NCI-H510A (cell line): ENCODE measurements at regions not wholly inside any gene's neighbourhood (a gene's known extent, or its start where the extent isn't known, plus 50 kb on each side); places are given as distances from the start of the nearest gene placed in this dataset.
"Not testable (repeated sequence)": the region's sequence is repeated elsewhere in the genome, so short reads cannot be mapped to it uniquely, and the experiment has no call there.

ENCODE experiments used
- DNase-seq: peaks from one replicate; lab custom pipeline; 2025; lab: John Stamatoyannopoulos, UW

DNA sequence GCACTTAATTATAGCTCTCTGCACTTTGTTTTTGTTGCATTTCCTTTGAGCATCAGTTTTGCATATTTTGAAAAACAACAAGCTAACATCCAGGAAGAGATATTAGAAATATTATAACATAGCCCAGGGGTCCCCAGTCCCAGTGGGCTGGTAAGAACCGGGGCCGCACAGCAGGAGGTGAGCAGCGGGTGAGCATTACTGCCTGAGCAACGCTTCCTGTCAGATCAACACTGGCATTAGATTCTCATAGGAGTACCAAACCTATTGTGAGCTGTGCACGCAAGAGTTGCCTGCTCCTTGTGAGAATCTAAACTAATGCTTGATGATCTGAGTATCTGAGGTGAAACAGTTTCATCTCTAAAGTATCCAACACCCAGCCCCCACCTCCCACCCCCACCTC is 675.9 kb upstream of the ZNF608 start:
- no peak for DNase-seq

DNA sequence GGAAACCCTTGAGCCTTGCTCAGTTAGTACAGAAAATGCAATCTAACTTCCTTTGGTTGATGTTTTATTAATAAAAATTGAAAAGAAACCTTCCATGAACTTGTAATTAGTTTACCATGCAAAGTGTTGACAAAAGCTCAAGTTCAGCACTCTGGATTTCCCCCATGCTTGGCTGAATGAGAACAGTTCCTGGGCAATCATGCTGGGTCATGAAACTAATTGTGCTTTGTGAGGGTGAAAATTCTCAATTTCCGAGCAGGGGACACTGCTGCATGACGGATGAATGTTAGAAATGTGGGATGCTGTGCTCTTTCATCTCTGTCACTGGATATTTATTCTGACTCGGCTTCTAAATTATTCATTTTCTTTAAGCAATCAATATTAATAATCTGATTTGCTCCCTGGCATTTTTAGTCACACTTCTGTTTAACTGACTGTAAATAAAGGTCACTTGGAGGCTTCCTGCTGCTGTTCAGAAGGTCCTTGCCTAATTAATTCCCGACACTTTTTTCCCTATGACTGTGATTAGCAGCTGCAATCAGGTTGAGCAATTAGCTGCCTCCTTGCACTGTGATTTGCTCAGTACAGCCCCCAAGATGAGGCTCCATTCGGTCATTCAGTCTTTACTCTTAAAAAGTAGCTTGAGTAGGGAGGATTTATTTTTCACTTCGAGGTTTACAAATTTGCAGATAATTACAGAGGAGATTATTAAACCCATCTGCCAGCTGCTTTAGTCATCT is 678.1 kb upstream of the ZNF608 start:
- no peak for DNase-seq

DNA sequence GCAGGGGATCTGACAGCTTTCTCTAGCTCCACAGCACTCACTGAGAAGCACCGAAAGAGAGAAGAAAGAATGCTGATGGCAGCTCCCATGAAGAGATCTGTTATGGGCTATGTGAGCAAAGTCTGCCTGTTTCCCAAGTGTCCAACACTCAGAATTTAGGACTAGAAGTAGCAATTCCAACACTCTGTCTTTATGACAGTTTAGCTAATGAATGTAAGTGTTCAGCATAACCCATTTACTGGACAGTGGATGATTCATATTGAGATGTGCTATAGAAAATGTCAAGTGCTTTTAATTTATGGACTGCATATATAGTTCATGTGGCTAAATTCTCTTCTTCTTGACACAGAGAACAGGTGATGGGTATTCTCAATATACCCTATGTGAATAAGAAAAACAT is 683.1 kb upstream of the ZNF608 start:
- no peak for DNase-seq

DNA sequence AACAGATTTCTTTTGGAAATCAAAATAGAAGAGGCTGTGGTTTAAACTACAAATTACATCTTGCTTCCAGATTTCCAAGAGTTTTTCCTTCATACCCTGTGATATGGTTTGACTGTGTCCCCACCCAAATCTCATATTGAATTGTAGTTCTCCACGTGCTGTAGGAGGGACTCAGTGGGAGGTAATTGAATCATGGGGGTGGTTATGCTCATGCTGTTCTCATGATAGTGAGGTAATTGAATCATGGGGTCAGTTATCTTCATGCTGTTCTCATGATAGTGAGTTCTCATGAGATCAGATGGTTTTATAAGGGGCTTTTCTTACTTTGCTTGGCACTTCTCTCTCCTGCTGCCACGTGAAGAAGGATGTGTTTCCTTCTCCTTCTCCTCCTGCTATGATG is 687.0 kb upstream of the ZNF608 start:
- no peak for DNase-seq

DNA sequence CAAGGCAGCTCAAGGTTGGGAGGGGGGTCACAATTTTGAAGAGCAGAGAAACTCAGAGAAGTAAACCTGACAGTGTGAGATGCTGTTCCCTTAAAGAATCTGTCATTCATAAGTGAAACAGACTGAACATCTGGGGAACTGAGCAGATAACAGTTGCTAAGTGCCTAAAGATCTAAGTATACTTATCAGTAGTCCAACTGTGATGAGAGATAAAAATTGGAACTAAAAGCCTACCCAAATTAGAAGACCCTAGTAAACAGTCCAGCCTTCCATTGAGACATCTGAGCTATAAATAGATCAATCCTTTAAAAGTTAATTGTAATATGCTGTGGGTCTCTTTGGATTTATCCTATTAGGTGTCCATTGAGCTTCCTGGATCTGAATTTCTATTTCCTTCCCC is 692.8 kb upstream of the ZNF608 start:
- DNase-seq: no peak

DNA sequence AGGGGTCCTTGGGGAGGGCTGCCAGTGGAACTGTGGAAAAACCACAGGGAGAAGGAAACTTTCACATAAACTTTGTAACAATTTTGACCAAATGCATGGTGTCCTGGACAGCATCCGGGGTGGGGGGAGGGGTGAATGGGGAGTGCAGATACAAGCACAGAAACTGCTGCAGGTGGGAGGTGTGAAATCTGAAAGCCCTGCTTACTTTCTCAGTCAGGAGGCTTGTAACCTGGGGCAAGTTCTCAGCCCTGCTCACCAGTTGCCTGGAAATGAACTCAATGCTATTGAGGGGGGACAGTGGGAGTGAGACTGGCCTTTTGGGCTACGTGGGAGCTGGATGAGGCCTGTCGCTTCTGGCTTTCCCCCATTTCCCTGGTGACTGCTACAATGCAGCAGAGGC is 694.5 kb upstream of the ZNF608 start:
- DNase-seq: no peak

DNA sequence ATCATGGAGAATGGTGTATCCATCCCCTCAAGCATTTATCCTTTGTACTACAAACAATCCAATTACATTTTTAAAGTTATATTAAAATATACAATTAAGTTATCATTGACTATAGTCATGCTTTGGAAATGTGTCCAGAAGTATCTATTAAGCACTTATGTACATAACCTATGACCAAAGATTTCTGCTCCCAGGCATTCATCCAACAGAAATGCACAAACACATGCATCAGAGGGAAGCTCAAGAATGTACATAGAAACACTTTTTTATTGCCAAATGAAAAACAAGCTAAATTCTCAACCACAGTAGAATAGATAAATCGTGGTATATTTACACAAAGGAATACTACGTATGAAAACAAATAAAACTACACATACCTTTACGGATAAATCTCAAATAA is 700.5 kb upstream of the ZNF608 start:
- DNase-seq: no peak

DNA sequence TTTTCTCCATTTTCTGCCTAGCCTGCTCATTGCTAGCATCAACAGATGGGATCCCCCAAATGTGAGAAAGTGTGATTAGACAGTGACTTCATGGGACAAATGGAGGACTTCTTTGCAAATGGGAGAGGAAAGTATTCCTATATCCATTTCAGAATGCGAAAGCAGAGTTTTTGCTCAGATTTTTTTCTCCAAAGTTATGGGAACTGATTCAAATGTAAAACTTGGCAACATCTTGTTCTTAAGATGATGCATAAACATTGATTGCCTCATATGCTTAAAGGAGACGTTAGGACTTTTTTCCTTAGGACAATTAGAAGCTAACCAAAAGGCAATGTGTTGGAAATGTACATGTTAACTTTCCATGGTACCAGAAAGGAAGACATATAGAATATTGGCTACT is 704.3 kb upstream of the ZNF608 start:
- no peak for DNase-seq

DNA sequence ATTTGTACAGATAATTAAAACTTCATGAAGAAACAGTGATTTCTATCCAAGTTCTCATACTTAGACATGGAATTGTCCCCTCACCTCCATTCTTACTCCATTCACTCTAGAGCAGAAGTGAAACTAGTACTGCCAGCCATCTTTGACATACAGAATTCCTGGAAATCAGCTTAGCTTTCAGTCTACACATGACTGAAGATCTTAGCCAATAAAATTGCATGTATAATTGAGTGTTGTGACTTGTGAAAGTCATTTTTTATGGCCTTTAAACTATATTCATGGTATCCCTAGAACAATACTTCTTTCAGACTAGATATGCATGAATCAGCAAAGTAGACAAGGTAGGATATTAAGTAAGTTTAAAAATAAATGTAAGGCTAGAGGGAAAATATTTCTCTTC is 705.2 kb upstream of the ZNF608 start:
- no peak for DNase-seq

DNA sequence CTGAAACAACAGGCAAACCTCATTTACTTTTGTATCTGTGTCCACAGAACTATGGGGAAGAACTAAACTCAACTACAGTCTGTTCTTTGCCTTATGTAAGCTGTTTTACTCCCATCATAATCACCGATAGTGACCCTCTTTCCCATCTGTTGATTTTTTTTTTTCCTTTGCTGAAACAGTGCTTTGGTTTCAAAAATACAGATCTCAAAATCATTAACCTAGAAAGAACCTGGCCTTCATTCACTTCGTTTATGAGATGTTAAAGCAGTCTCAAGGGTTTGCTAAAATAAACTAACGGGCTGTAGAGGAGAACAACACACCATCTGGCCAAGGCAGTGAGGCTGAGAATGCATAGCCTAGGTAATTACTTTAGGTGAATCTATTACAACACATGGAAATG is 706.6 kb upstream of the ZNF608 start:
- DNase-seq: no peak

DNA sequence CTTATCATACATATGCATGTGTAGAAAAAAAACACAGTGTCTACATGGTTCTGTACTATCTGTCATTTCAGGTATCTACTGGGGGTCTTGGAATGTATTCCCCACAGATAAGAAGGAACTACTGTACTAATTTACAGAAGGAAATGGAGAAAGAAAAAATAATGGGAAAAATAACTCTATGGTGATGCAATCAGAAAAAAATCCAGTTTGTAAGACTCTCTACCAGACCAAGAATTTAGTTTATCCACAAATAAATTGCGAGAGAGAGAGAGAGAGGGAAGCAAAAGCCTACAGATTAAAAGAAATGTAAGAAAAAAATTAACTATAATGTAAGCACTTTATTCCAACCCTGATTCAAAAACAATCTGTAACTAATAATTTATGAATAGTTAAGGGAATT is 708.6 kb upstream of the ZNF608 start:
- no peak for DNase-seq

DNA sequence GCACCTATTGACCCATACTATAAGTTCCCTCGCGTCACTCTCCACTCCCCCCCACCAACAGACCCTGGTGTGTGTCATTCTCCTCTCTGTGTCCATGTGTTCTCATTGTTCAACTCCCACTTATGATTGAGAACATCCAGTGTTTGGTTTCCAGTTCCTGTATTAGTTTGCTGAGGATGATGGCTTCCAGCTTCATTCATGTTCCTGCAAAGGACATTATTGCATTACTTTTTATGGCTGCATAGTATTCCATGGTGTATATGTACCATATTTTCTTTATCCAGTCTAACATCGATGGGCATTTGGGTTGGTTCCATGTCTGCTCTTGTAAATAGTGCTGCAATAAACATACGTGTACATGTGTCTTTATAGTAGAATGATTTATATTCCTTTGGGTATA is 709.6 kb upstream of the ZNF608 start:
- DNase-seq: not testable (repeated sequence)

DNA sequence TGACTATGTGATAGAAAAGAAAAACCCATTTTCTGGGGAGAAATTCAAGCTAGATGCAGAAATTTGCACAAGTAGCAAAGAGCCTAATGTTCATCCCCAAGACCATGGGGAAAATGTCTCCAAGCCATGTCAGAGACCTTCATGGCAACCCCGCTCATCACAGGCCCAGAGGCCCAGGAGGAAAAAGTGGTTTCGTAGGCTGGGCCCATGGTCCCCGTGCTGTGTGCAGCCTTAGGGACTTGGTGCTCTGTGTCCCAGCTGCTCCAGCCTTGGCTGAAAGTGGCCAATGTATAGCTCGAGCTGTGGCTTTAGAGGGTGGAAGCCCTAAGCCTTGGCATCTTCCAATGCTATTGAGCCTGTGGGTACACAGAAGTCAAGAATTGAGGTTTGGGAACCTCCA is 711.2 kb upstream of the ZNF608 start:
- no peak for DNase-seq

DNA sequence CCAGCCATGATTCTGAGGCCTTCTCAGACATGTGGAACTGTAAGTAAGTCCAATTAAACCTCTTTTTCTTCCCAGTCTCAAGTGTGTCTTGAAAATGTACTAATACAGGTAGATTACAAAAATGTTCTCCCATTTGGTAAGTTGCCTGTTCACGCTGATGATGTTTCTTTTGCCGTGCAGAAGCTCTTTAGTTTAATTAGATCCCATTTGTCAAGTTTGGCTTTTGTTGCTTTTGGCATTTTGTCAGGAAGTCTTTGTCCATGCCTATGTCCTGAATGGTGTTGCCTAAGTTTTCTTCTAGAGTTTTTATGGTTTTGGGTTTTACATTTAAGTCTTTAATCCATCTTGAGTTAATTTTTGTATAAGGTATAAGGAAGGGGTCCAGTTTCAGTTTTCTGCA is 712.5 kb upstream of the ZNF608 start:
- not testable (repeated sequence) for DNase-seq

DNA sequence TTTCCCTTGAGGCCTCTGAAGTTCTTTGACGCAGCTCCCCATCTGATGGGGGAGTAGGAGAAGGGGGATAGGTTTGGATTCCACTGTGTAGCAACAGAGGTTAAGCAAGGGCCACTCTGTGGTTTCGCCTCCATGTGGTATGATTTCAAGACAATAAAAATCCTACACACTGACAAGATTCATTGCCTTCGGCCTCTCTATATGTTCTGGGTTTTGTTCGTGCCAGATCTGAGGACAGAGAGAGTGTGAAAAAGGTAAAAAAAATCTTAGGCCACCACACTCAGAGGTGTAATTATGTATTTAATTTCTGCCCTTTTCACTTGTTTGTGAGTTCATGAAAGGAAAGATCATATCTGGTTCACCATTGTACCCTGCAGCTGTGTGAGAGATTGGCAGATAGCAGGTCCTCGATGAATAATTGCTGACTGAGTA is 715.2 kb upstream of the ZNF608 start:
- DNase-seq: no peak

DNA sequence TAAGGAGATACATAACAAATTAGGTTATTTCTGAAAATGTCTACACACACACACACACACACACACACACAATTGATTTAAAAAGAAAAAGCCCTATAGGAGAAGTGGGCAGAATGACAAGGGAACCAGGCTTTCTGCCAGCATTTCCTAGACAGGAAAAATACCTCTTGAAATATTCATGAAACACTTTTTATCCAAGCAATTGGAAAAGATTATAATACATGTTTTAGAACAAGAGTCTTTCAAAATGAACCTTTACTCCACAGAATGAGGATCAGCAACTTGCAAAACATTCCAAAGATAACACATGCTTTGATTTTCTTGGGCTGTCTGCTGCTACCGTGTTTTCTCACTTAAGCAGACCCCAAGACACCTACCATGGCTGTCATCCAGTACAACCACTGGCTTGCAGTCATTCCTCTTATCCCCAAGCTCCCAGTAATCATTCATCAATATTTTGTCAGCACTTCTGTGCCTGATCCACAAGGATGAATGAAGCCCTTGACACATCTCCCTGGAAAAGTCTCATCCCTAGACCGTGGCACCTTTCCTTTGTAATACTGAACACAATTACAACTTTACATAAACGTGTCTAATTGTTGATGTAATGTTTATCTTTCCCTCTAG is 717.1 kb upstream of the ZNF608 start:
- DNase-seq: no peak

DNA sequence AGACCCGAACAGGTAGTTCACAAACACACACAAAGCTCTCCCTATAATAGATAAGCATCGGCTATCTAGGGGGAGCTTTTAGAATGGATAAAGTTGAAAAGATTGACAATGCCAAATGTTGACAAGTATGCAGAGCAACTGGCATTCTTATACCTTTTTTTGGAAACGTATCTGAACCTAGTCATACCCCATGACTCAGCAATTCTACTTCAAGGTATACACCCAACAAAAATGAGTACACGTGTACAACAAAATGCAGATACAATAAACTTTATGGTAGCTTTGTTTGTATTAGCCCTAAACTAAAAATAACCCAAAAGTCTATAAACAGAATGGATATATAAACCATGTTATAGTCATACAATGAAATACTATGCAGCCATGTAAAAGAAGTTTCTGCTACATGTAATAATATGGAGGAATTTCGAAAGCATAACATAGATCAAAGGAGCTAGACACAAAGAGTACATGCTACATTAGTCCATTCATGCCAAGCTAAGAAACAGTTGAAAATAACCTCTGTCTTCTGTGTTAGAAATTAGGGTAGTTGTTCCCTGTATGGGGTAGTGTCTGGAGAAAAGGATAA is 718.5 kb upstream of the ZNF608 start:
- no peak for DNase-seq

DNA sequence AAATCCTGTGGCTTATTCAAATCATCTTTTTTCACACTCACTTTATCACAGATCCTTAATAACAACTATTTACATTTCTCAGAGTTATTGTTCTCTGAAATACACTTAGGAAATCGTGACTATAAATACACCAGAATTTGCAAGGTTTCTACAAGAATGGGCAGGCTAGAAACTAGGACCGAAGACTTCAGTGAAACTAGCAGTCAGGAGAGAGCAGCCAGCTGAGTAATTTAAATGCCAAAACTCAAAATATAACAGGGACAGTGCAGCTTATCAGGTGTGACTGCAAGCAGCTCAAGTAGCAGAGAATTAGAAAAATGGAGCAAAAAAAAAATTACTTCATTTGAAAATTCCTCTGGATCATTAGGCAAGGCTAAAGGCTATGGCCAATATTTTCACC is 719.3 kb upstream of the ZNF608 start:
- DNase-seq: no peak

DNA sequence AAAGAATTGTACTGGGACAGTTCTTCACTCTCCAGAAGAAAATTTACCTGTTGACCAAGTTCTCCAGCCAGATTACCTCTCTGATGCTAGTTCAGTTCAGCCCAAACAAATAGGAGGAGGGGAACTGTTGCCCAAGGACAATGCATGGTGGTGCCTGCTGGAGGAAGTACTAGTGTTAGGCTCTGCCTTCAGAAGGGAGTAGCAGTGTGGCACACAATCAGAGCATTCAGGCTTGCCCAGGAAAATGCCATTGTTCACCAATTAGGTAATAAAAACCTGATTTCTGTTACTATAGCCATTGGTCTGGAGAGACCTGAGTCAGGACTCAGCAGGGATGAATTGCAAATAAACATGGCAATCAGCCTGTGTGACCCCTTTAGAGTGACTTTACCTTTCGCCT is 720.8 kb upstream of the ZNF608 start:
- no peak for DNase-seq

DNA sequence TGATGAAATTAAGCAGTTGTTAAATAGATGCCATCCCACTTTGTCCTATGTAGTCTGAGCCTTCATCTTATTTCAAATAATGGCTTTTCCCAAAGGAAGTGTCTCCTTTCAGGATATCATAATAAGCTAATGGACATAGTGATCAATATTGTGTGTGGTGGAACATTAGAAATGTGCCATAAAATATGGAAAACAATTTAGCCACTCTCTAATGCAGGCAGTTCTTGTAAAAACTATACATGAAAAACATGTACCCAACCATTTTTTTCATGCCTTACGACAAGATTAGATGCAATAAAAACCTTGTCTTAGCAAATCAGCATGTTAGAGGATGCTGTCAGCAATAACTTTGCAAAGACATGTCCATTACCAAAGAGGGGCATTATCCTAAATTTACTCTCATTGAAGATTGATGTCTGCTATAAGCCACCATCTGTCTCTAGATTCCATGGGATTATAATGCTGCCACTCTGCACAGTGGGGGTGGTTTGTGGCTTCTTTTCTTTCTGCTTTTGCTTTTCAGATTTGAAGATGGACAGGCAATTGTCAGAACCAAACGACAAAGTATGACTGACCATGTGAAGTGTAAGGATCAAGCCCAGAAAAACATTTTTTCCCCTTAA is 724.0 kb upstream of the ZNF608 start:
- DNase-seq: no peak

DNA sequence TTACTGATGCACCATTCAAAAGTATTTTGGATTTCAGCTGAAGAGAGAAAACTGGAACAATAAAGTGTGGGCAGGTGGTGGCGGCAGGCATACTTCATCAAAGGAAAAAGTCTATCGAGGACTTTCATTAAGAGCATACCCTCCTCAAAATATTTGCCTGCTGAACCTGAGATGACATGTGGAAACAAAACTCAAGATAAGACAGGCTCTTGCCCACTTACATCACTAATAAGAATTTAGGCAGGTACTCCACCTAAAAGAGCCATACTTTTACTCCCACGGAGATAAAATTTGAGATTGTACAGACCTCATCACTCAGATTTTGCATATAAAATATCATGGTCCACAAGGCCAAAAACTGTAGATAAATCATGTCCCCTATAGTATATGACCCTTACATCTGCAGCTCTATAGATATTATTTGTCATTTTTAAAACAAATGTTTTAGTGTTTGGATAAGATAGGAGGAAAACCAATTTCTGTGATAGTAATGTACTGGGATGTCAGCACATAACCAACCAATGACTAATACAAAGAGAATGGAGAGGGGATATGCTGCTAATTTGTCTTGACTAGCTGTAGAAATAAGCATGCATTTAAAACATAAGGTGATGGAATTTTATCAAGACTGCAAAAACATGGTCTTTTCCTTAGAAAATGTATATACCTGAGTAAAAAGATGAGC is 730.6 kb upstream of the ZNF608 start:
- no peak for DNase-seq

DNA sequence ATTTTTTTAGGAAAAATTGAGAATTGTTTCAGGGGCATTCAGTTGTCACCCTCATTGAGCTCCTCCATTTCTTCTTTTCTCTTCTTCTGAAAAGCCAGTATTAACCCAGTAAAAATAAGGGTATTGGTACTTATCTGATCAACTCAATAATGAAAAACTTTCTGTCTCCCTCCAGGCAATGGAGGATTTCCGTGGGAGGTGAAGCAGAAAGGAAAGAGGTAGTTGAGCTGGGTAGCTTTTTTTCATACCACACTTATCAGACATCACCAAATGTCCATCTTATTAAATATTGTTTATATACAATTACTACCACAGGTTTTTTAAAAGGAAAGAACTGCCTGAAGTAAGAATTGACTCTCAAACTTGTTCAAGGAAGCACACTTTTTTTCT is 731.1 kb upstream of the ZNF608 start:
- DNase-seq: no peak

DNA sequence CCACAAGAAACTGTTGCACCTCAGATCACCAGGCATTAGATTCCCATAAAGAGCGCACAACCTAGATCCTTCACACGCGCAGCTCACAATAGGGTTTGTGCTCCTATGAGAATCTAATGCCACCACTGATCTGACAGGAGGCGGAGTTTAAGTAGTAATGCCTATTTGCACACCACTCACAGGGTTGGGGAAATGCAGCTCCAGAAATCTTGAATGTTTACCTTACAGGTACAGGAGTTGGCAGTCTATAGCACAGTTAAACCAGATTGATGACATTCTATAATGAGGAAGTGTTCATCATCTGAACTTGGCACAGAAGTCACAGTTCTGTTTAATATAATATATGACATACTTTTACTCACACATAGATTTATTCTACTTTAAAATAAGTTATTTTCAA is 732.2 kb upstream of the ZNF608 start:
- DNase-seq: no peak
